GM23338 (cell line): ENCODE measurements at regions not wholly inside any gene's neighbourhood (a gene's known extent, or its start where the extent isn't known, plus 50 kb on each side); places are given as distances from the start of the nearest gene placed in this dataset.

Experiments
- ATAC-seq: fragments of 200-7000 bp; cut with Tn5 transposase; 3 replicates; pipeline ENCODE4 v1.9.1; 2020
- DNase-seq: peaks from one replicate; pipeline ENCODE4 v3.0.0-alpha.2; 2015; ENCODE audit warnings: low spot score
- H2AFZ ChIP-seq: fragments of 200-600 bp; sonication (generic); 2 replicates; pipeline ENCODE4 v1.8.0; 2016; ENCODE audit warnings: antibody characterized with exemption, mild to moderate bottlenecking, moderate library complexity
- H3F3A ChIP-seq: fragments of 200-600 bp; sonication (generic); replicated peaks from 2 replicates; pipeline ENCODE4 v1.8.0; 2017; ENCODE audit warnings: antibody characterized with exemption, mixed run types, low read depth
- H3K27ac ChIP-seq: fragments of 200-600 bp; sonication (generic); 2 replicates; pipeline ENCODE4 v1.6.1; 2016; ENCODE audit warnings: low read depth
- H3K27me3 ChIP-seq: fragments of 200-600 bp; sonication (generic); 2 replicates; pipeline ENCODE4 v1.8.0; 2016; ENCODE audit warnings: mild to moderate bottlenecking, mixed run types, moderate library complexity; ENCODE audit not compliant: insufficient read depth
- H3K36me3 ChIP-seq: fragments of 200-600 bp; sonication (generic); 2 replicates; pipeline ENCODE4 v1.8.0; 2016; ENCODE audit warnings: mild to moderate bottlenecking; ENCODE audit not compliant: insufficient read depth
- H3K4me1 ChIP-seq: fragments of 200-600 bp; sonication (generic); 2 replicates; pipeline ENCODE4 v1.8.0; 2016; ENCODE audit warnings: mild to moderate bottlenecking, moderate library complexity; ENCODE audit not compliant: insufficient read depth
- H3K4me2 ChIP-seq: fragments of 200-600 bp; sonication (generic); 2 replicates; pipeline ENCODE4 v1.7.1; 2017; ENCODE audit warnings: mixed run types
- H3K4me3 ChIP-seq: fragments of 200-600 bp; sonication (generic); 2 replicates; pipeline ENCODE4 v1.6.1; 2016; ENCODE audit warnings: mixed run types
- H3K79me2 ChIP-seq: fragments of 200-600 bp; sonication (generic); replicated peaks from 2 replicates; pipeline ENCODE4 v1.8.0; 2017; ENCODE audit warnings: mild to moderate bottlenecking; ENCODE audit not compliant: insufficient read depth
- H3K9me2 ChIP-seq: fragments of 200-600 bp; sonication (generic); 2 replicates; pipeline ENCODE4 v1.8.0; 2017; ENCODE audit not compliant: insufficient read depth
- H4K20me1 ChIP-seq: fragments of 200-600 bp; sonication (generic); replicated peaks from 2 replicates; pipeline ENCODE4 v1.8.0; 2017; ENCODE audit warnings: mild to moderate bottlenecking; ENCODE audit not compliant: insufficient read depth
- H3K27ac Mint-ChIP-seq: 2 replicates; pipeline ENCODE4 v1.8.0; 2020; ENCODE audit warnings: inconsistent platforms, mild to moderate bottlenecking, moderate library complexity, mixed read lengths
- H3K27me3 Mint-ChIP-seq: 3 replicates; pipeline ENCODE4 v1.8.0; 2022; ENCODE audit warnings: low read depth, mild to moderate bottlenecking, moderate library complexity, mixed read lengths, inconsistent platforms; ENCODE audit not compliant: insufficient read depth, poor library complexity
- H3K36me3 Mint-ChIP-seq: 3 replicates; pipeline ENCODE4 v1.8.0; 2021; ENCODE audit warnings: low read depth, mild to moderate bottlenecking, inconsistent platforms, moderate library complexity, mixed read lengths
- H3K4me1 Mint-ChIP-seq: 3 replicates; pipeline ENCODE4 v1.8.0; 2020; ENCODE audit warnings: mild to moderate bottlenecking, inconsistent platforms, mixed read lengths
- H3K4me3 Mint-ChIP-seq: 3 replicates; pipeline ENCODE4 v1.8.0; 2021; ENCODE audit warnings: moderate library complexity, mild to moderate bottlenecking, inconsistent platforms, mixed read lengths
- H3K9me3 Mint-ChIP-seq: 3 replicates; pipeline ENCODE4 v1.8.0; 2020; ENCODE audit warnings: moderate library complexity, mild to moderate bottlenecking, inconsistent platforms, mixed read lengths
- CTCF ChIP-seq, 2 experiments: fragments of 200-600 bp in 1 of 2; sonication (generic) in 1 of 2; conservative IDR thresholded peaks; 2 replicates each; pipeline versions ENCODE4 v1.5.1 to v1.6.1; 2016 to 2017; ENCODE audit warnings: antibody characterized with exemption in 2 of 2, low read depth in 2 of 2, mild to moderate bottlenecking in 2 of 2, moderate library complexity in 1 of 2
- NANOG ChIP-seq: IDR thresholded peaks from 2 replicates; pipeline ENCODE4 v1.6.1; 2016; ENCODE audit warnings: antibody characterized with exemption, borderline replicate concordance
- POLR2AphosphoS5 ChIP-seq: IDR thresholded peaks from 2 replicates; pipeline ENCODE4 v1.6.1; 2016; ENCODE audit warnings: antibody characterized with exemption, low read depth
- REST ChIP-seq: IDR thresholded peaks from one replicate; pipeline ENCODE4 v1.6.1; 2018; ENCODE audit warnings: antibody characterized with exemption; ENCODE audit not compliant: unreplicated experiment
- ZNF114 ChIP-seq: fragments of 250-450 bp; sonication (Bioruptor Pico); IDR thresholded peaks from 2 replicates; pipeline ENCODE4 v1.5.0; 2020; ENCODE audit warnings: mild to moderate bottlenecking, moderate library complexity
- ZNF331 ChIP-seq: fragments of 250-450 bp; sonication (Bioruptor Pico); IDR thresholded peaks from 2 replicates; pipeline ENCODE4 v1.5.0; 2020; ENCODE audit warnings: low read depth, mild to moderate bottlenecking, moderate library complexity

DNA sequence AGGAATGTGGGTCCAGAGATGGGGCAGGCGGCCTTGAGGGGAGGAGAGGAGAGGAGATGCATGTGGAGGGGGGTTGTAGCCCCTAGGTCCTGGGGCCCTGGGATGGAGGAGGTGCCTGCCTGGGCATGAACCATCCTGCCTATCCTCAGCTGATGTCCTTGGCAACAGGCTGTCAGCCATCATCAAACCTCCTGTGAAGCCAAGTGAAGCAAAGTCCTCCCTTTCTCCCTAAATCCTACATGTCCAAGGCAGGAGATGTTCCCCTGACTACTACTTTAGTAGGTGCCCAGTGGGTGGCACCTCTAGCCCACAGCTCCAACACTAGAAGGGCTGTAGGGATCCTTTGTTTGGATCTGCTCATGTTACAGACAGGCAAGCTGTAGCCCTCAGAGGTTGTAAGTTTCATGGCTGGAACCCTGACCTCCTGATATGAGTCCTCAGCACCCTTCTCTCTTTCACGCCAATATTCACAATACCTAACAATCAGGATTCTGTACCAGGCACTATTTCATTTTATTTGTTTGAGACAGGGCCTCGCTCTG lies 66.6 kb upstream of the SYPL1 start:
- no peaks in the 10 kb centered on the region for H3K27me3 ChIP-seq
- no peaks in the 10 kb centered on the region; the same call in 2 of the 3 replicates for H3K9me3 Mint-ChIP-seq
- TF ChIP-seq CTCF (conservative IDR thresholded peaks at IDR 0.05; ENCODE audit: low read depth in 2 of 2) (peak in 1 of 2 experiments; percentile 56; a peak in 2 of 4 replicates), REST (no peak), POLR2AphosphoS5 (no peak), ZNF331 (CRISPR knock-in tag) (no peak)
- H3K79me2 ChIP-seq, result no peaks in the 10 kb centered on the region
- peaks cover 9% of the 10 kb centered on the region for H3K27me3 Mint-ChIP-seq
- DNase-seq (no peak), ATAC-seq (no peak)
- H3K4me1 ChIP-seq, result peaks cover 12% of the 10 kb centered on the region
- no peaks in the 10 kb centered on the region for H3K36me3 ChIP-seq
- no peaks in the 10 kb centered on the region for H3K36me3 Mint-ChIP-seq
- peaks cover 19% of the 10 kb centered on the region for H3K4me1 Mint-ChIP-seq
- H3F3A ChIP-seq, result no peaks in the 10 kb centered on the region
- no peak overlapping the region for H3K27ac Mint-ChIP-seq
- H3K27ac ChIP-seq, result no peak overlapping the region
- no peak overlapping the region for H3K4me3 ChIP-seq
- no peaks in the 10 kb centered on the region for H4K20me1 ChIP-seq
- H2AFZ ChIP-seq, result 0 out of 2 replicates have a peak overlapping the region, but pooled peaks have one; percentile 47
- H3K4me2 ChIP-seq, result no peak overlapping the region
- H3K4me3 Mint-ChIP-seq, result no peak overlapping the region
- 0 out of 2 replicates have a peak, but pooled peaks cover 3% of the 10 kb centered on the region for H3K9me2 ChIP-seq

DNA sequence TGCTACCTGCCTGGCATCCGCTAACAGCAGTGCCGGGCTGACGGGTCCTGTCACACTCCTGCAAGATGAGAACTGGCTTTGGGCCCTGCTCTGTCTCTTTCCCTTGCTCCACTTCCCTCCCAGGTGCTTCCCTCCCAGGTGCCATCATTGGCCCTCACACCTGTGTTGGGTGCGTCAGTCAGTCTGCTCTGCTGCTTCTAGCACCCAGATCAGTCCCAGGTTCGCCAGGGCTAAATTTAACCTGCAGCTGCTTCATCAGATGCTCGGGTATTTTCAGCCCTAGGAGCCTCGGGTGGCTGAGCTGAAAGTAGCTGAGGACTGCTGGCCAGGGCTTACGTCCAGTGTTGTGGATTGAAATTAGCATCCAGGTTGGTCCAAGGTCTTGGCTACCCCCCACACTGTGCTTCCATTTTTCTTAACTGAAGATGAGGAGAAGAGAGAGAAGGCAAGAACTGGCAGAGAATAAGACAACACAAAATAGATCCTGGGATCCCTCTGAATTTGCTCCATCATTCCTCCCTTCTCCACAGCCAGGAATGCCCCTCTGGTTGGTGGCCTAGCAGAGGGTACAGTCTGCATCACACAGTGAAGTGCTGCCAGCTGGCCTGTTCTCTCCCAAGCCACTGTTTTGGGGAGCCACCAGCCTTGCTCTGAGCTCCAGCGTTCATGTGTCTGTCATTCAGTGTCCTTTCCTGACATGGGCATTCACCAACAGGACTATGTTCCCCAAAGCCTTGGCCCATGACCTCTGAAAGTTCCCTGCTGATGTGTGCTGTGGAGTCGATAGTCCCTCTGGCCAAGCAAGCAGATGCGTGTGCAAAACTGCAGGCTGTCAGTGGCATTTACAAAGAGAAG lies 65.9 kb upstream of the SYPL1 start:
- Mint-ChIP-seq H3K9me3 (no peaks in the 10 kb centered on the region; the same call in 2 of the 3 replicates), H3K27me3 (peaks cover 9% of the 10 kb centered on the region), H3K4me1 (peaks cover 19% of the 10 kb centered on the region), H3K4me3 (no peak overlapping the region), H3K27ac (no peak overlapping the region), H3K36me3 (no peaks in the 10 kb centered on the region)
- Histone ChIP-seq H4K20me1 (no peaks in the 10 kb centered on the region), H3K4me2 (no peak overlapping the region), H3K27me3 (no peaks in the 10 kb centered on the region), H3K9me2 (0 out of 2 replicates have a peak, but pooled peaks cover 3% of the 10 kb centered on the region), H3K4me1 (peaks cover 12% of the 10 kb centered on the region), H3K79me2 (no peaks in the 10 kb centered on the region), H3K36me3 (no peaks in the 10 kb centered on the region), H3K27ac (no peak overlapping the region), H3K4me3 (no peak overlapping the region), H3F3A (no peaks in the 10 kb centered on the region), H2AFZ (peak overlapping the region; percentile 30)
- DNase-seq (no peak), ATAC-seq (no peak)
- TF ChIP-seq ZNF114 (CRISPR knock-in tag) (no peak), NANOG (no peak)
